H9 (cell line): ENCODE measurements at regions not wholly inside any gene's neighbourhood (a gene's known extent, or its start where the extent isn't known, plus 50 kb on each side); places are given as distances from the start of the nearest gene placed in this dataset.

Source experiments
- DNase-seq: peaks from one replicate; pipeline ENCODE4 v3.0.0-alpha.2; 2017
- H2AFZ ChIP-seq: one replicate; pipeline ENCODE4 v1.6.1; 2013; ENCODE audit warnings: mild to moderate bottlenecking, low read length, control low read depth, moderate library complexity
- H2AK5ac ChIP-seq: 2 replicates; pipeline ENCODE4 v1.6.1; 2013; ENCODE audit warnings: low read length, control low read depth, mixed read lengths; ENCODE audit not compliant: insufficient read length
- H2BK120ac ChIP-seq: one replicate; pipeline ENCODE4 v1.6.1; 2013; ENCODE audit warnings: low read depth, mild to moderate bottlenecking, low read length, control low read depth, inconsistent platforms; ENCODE audit not compliant: poor library complexity, severe bottlenecking
- H2BK12ac ChIP-seq: 2 replicates; pipeline ENCODE4 v1.6.1; 2013; ENCODE audit warnings: low read length, control low read depth, mixed read lengths, low read depth; ENCODE audit not compliant: insufficient read length
- H2BK15ac ChIP-seq: 2 replicates; pipeline ENCODE4 v1.6.1; 2013; ENCODE audit warnings: low read depth, low read length, control low read depth
- H2BK20ac ChIP-seq: one replicate; pipeline ENCODE4 v1.6.1; 2013; ENCODE audit warnings: low read depth, mild to moderate bottlenecking, low read length, control low read depth, inconsistent platforms; ENCODE audit not compliant: poor library complexity, severe bottlenecking
- H2BK5ac ChIP-seq: 2 replicates; pipeline ENCODE4 v1.6.1; 2013; ENCODE audit warnings: low read length, control low read depth, mixed read lengths; ENCODE audit not compliant: insufficient read length
- H3K14ac ChIP-seq: 2 replicates; pipeline ENCODE4 v1.6.1; 2013; ENCODE audit warnings: low read length, control low read depth; ENCODE audit not compliant: insufficient read depth
- H3K18ac ChIP-seq: 2 replicates; pipeline ENCODE4 v1.6.1; 2013; ENCODE audit warnings: low read depth, mild to moderate bottlenecking, mixed read lengths, low read length, control low read depth; ENCODE audit not compliant: insufficient read length
- H3K23ac ChIP-seq: 2 replicates; pipeline ENCODE4 v1.6.1; 2013; ENCODE audit warnings: low read length, control low read depth, mixed read lengths, low read depth; ENCODE audit not compliant: insufficient read length
- H3K23me2 ChIP-seq: 2 replicates; pipeline ENCODE4 v1.6.1; 2013; ENCODE audit warnings: low read depth, mild to moderate bottlenecking, mixed read lengths, low read length, control low read depth; ENCODE audit not compliant: insufficient read length, poor library complexity, severe bottlenecking
- H3K27ac ChIP-seq: 2 replicates; pipeline ENCODE4 v1.5.1; 2013; ENCODE audit warnings: low read length, control low read depth, mixed read lengths, low read depth; ENCODE audit not compliant: insufficient read length
- H3K27me3 ChIP-seq: 2 replicates; pipeline ENCODE4 v1.6.1; 2013; ENCODE audit warnings: low read length, control low read depth, inconsistent platforms; ENCODE audit not compliant: insufficient read depth
- H3K4ac ChIP-seq: 2 replicates; pipeline ENCODE4 v1.6.1; 2013; ENCODE audit warnings: low read depth, mild to moderate bottlenecking, control low read depth, inconsistent platforms, low read length, moderate library complexity
- H3K4me1 ChIP-seq: 2 replicates; pipeline ENCODE4 v1.6.1; 2013; ENCODE audit warnings: low read length, control low read depth, inconsistent platforms; ENCODE audit not compliant: insufficient read depth
- H3K4me2 ChIP-seq: 2 replicates; pipeline ENCODE4 v1.6.1; 2013; ENCODE audit warnings: low read length, control low read depth, mixed read lengths; ENCODE audit not compliant: insufficient read length, insufficient read depth
- H3K56ac ChIP-seq: 2 replicates; pipeline ENCODE4 v1.6.1; 2013; ENCODE audit warnings: low read depth, mild to moderate bottlenecking, mixed read lengths, low read length, control low read depth; ENCODE audit not compliant: insufficient read length
- H3K79me1 ChIP-seq: 2 replicates; pipeline ENCODE4 v1.6.1; 2013; ENCODE audit warnings: low read depth, mild to moderate bottlenecking, moderate library complexity, low read length, control low read depth, inconsistent platforms; ENCODE audit not compliant: insufficient read depth, poor library complexity, severe bottlenecking
- H3K79me2 ChIP-seq: 2 replicates; pipeline ENCODE4 v1.6.1; 2013; ENCODE audit warnings: low read length, control low read depth, inconsistent platforms; ENCODE audit not compliant: insufficient read depth
- H3K9ac ChIP-seq: 2 replicates; pipeline ENCODE4 v1.6.1; 2013; ENCODE audit warnings: low read length, control low read depth, mixed read lengths; ENCODE audit not compliant: insufficient read length; ENCODE audit errors: extremely low read depth
- H3K9me3 ChIP-seq: one replicate; pipeline ENCODE4 v1.6.1; 2013; ENCODE audit warnings: low read depth, low read length, inconsistent platforms; ENCODE audit not compliant: control insufficient read depth
- H3T11ph ChIP-seq: one replicate; pipeline ENCODE4 v1.6.1; 2013; ENCODE audit warnings: mild to moderate bottlenecking, low read length, control low read depth, inconsistent platforms
- H4K20me1 ChIP-seq: one replicate; pipeline ENCODE4 v1.6.1; 2013; ENCODE audit not compliant: control insufficient read depth, insufficient read length, insufficient read depth
- H4K5ac ChIP-seq: 2 replicates; pipeline ENCODE4 v1.6.1; 2013; ENCODE audit warnings: low read depth, mild to moderate bottlenecking, mixed read lengths, low read length, control low read depth; ENCODE audit not compliant: insufficient read length
- H4K8ac ChIP-seq: replicated peaks from 2 replicates; pipeline ENCODE4 v1.6.1; 2013; ENCODE audit warnings: low read length, control low read depth, mixed read lengths, low read depth; ENCODE audit not compliant: insufficient read length
- H4K91ac ChIP-seq: 2 replicates; pipeline ENCODE4 v1.6.1; 2013; ENCODE audit warnings: low read depth, mild to moderate bottlenecking, moderate library complexity, mixed read lengths, low read length, control low read depth; ENCODE audit not compliant: insufficient read length
- H3K27ac Mint-ChIP-seq, 3 experiments: 2 replicates in 2 of 3; 3 replicates in 1 of 3; pipeline ENCODE4 v1.8.0; 2020 to 2021; ENCODE audit warnings: mixed read lengths in 3 of 3, mild to moderate bottlenecking in 1 of 3, moderate library complexity in 1 of 3
- H3K27me3 Mint-ChIP-seq: 2 replicates; pipeline ENCODE4 v1.8.0; 2021; ENCODE audit warnings: low read depth, mild to moderate bottlenecking, moderate library complexity, mixed read lengths
- H3K36me3 Mint-ChIP-seq, 3 experiments: 2 replicates in 2 of 3; 3 replicates in 1 of 3; pipeline ENCODE4 v1.8.0; 2020 to 2021; ENCODE audit warnings: low read depth in 3 of 3, mixed read lengths in 3 of 3; ENCODE audit not compliant: insufficient read depth in 1 of 3
- H3K4me1 Mint-ChIP-seq, 2 experiments: 2 replicates each; pipeline ENCODE4 v1.8.0; 2020; ENCODE audit warnings: mixed read lengths in 2 of 2
- H3K4me3 Mint-ChIP-seq, 2 experiments: 2 replicates in 1 of 2; 3 replicates in 1 of 2; pipeline ENCODE4 v1.8.0; 2020 to 2021; ENCODE audit warnings: mild to moderate bottlenecking in 2 of 2, mixed read lengths in 2 of 2, moderate library complexity in 1 of 2
- H3K9me3 Mint-ChIP-seq, 2 experiments: 2 replicates in 1 of 2; 3 replicates in 1 of 2; pipeline ENCODE4 v1.8.0; 2020; ENCODE audit warnings: mild to moderate bottlenecking in 2 of 2, mixed read lengths in 2 of 2, moderate library complexity in 1 of 2
- TF ChIP-seq, protein P1 (sequence below): fragments of 200-600 bp; sonication (generic); conservative IDR thresholded peaks from 3 replicates; pipeline ENCODE4 v1.8.0; 2021; ENCODE audit warnings: antibody characterized with exemption, mild to moderate bottlenecking

DNA sequence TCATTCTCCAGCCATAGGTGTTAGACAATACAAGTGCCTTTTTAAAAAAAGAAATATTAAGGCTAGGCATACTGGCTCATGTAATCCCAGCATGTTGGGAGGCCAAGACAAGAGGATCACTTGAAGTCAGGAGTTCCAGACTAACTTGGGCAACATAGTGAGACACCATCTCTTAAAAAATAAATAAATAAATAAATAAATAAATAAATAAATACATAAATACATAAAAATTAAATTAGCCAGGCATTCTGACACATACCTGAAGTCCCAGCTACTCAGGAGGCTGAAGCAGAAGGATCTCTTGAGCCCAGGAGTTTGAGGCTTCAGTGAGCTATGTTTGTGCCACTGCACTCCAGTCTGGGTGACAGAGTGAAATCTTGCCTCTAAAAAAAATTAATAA lies 85.8 kb upstream of the ATP1B1 start:
- Histone ChIP-seq H3K4ac (no peak overlapping the region), H2AK5ac (no peak overlapping the region), H3K23me2 (no peaks in the 10 kb centered on the region), H3K9me3 (no peaks in the 10 kb centered on the region), H2BK20ac (no peak overlapping the region), H3K79me2 (no peaks in the 10 kb centered on the region), H3K56ac (no peak overlapping the region), H3K23ac (no peak overlapping the region), H4K91ac (no peak overlapping the region), H2AFZ (no peak overlapping the region), H2BK15ac (no peak overlapping the region), H3K27me3 (no peaks in the 10 kb centered on the region), H3K27ac (no peak overlapping the region), H4K20me1 (no peaks in the 10 kb centered on the region), H4K5ac (no peak overlapping the region), H2BK5ac (no peak overlapping the region), H2BK120ac (no peak overlapping the region), H4K8ac (no peak overlapping the region), H2BK12ac (no peak overlapping the region), H3T11ph (no peak overlapping the region), H3K4me1 (no peaks in the 10 kb centered on the region), H3K79me1 (no peaks in the 10 kb centered on the region), H3K18ac (no peak overlapping the region), H3K4me2 (no peak overlapping the region), H3K14ac (no peak overlapping the region), H3K9ac (no peak overlapping the region)
- no peaks in the 10 kb centered on the region for H3K4me1 Mint-ChIP-seq
- H3K27ac Mint-ChIP-seq: no peak overlapping the region
- no peak for DNase-seq
- H3K4me3 Mint-ChIP-seq: no peak overlapping the region
- H3K27me3 Mint-ChIP-seq: no peaks in the 10 kb centered on the region
- H3K36me3 Mint-ChIP-seq: no peaks in the 10 kb centered on the region
- TF ChIP-seq, protein P1, sequence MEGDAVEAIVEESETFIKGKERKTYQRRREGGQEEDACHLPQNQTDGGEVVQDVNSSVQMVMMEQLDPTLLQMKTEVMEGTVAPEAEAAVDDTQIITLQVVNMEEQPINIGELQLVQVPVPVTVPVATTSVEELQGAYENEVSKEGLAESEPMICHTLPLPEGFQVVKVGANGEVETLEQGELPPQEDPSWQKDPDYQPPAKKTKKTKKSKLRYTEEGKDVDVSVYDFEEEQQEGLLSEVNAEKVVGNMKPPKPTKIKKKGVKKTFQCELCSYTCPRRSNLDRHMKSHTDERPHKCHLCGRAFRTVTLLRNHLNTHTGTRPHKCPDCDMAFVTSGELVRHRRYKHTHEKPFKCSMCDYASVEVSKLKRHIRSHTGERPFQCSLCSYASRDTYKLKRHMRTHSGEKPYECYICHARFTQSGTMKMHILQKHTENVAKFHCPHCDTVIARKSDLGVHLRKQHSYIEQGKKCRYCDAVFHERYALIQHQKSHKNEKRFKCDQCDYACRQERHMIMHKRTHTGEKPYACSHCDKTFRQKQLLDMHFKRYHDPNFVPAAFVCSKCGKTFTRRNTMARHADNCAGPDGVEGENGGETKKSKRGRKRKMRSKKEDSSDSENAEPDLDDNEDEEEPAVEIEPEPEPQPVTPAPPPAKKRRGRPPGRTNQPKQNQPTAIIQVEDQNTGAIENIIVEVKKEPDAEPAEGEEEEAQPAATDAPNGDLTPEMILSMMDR: no peak
- H3K9me3 Mint-ChIP-seq: peaks cover 0 to 2% of the 10 kb centered on the region in 2 experiments; a peak in 1 of 5 replicates
